Daoy (cell line): ENCODE measurements at regions not wholly inside any gene's neighbourhood (a gene's known extent, or its start where the extent isn't known, plus 50 kb on each side); places are given as distances from the start of the nearest gene placed in this dataset.
A peak's percentile ranks its signal among the peaks of the same experiment; 100 is the strongest.

ENCODE experiments used
- DNase-seq: peaks from one replicate; pipeline ENCODE4 v3.0.0-alpha.2; 2015; ENCODE audit warnings: low read depth

- DNase-seq, result no peak
Observed at GRCh38 chr21:15370462-15370975, 305.7 kb upstream of the NRIP1 start.

GRCh38 chr21:15373941-15374340 lies 309.1 kb upstream of the NRIP1 start:
- DNase-seq, result no peak

- no peak for DNase-seq
Observed at GRCh38 chr21:15379776-15380175, 315.0 kb upstream of the NRIP1 start.

- no peak for DNase-seq
Observed at GRCh38 chr21:15383588-15383987, 318.8 kb upstream of the NRIP1 start.

- no peak for DNase-seq
Observed at GRCh38 chr21:15390049-15390448, 325.2 kb upstream of the NRIP1 start.

- DNase-seq, result no peak
Observed at GRCh38 chr21:15397258-15397657, 332.5 kb upstream of the NRIP1 start.

GRCh38 chr21:15400905-15401304 lies 328.9 kb upstream of the USP25 start:
- no peak for DNase-seq

- DNase-seq, result no peak
Observed at GRCh38 chr21:15401331-15401730, 328.5 kb upstream of the USP25 start.

GRCh38 chr21:15405214-15405613 lies 324.6 kb upstream of the USP25 start:
- no peak for DNase-seq

GRCh38 chr21:15406791-15407190 lies 323.0 kb upstream of the USP25 start:
- no peak for DNase-seq

- DNase-seq, result no peak
Observed at GRCh38 chr21:15407585-15407984, 322.2 kb upstream of the USP25 start.

GRCh38 chr21:15408089-15408488 lies 321.7 kb upstream of the USP25 start:
- DNase-seq, result no peak

- DNase-seq, result no peak
Observed at GRCh38 chr21:15409031-15409430, 320.8 kb upstream of the USP25 start.

- no peak for DNase-seq
Observed at GRCh38 chr21:15410853-15411252, 318.9 kb upstream of the USP25 start.

GRCh38 chr21:15414057-15414456 lies 315.7 kb upstream of the USP25 start:
- DNase-seq, result no peak

GRCh38 chr21:15415541-15416261 lies 314.1 kb upstream of the USP25 start:
- no peak for DNase-seq

- DNase-seq, result no peak
Observed at GRCh38 chr21:15421441-15421881, 308.3 kb upstream of the USP25 start.

GRCh38 chr21:15421947-15422346 lies 307.8 kb upstream of the USP25 start:
- no peak for DNase-seq

GRCh38 chr21:15422783-15423182 lies 307.0 kb upstream of the USP25 start:
- peak; percentile 56 for DNase-seq

GRCh38 chr21:15423676-15424445 lies 305.9 kb upstream of the USP25 start:
- no peak for DNase-seq

- DNase-seq, result no peak
Observed at GRCh38 chr21:15425049-15425448, 304.7 kb upstream of the USP25 start.

- DNase-seq, result no peak
Observed at GRCh38 chr21:15430023-15430422, 299.8 kb upstream of the USP25 start.

- DNase-seq, result no peak
Observed at GRCh38 chr21:15430577-15430976, 299.2 kb upstream of the USP25 start.
